GM23338 (cell line): ENCODE measurements at regions not wholly inside any gene's neighbourhood (a gene's known extent, or its start where the extent isn't known, plus 50 kb on each side); places are given as distances from the start of the nearest gene placed in this dataset.

Experiments used
- EZH2phosphoT487 ChIP-seq: fragments of 200-600 bp; sonication (generic); IDR thresholded peaks from one replicate; pipeline ENCODE4 v1.8.1; 2018; ENCODE audit warnings: antibody characterized with exemption; ENCODE audit not compliant: unreplicated experiment
- NANOG ChIP-seq: IDR thresholded peaks from 2 replicates; pipeline ENCODE4 v1.6.1; 2016; ENCODE audit warnings: antibody characterized with exemption, borderline replicate concordance
- TF ChIP-seq, protein P1 (sequence below), 2 experiments: fragments of 200-600 bp in 1 of 2; sonication (generic) in 1 of 2; conservative IDR thresholded peaks; 2 replicates each; pipeline versions ENCODE4 v1.5.1 to v1.6.1; 2016 to 2017; ENCODE audit warnings: antibody characterized with exemption in 2 of 2, low read depth in 2 of 2, mild to moderate bottlenecking in 2 of 2, moderate library complexity in 1 of 2

DNA sequence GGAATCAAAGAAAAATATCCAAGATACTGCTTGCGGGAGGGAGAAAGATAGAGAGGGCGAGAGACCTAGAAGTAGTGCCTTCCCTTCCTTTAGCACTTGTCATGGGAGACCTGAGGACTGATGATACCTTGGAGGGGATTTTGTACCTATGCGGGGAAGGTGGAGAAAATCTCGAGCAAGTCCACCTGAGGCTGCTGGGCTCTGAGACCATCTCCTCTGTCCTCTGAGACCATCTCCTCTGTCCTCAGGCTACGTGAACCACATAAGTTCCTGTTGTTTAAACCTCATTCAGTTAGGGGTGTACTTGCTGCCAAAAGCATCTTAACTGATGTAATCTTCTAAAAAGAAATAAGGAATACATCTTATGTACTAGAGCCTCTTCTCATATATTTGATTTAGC lies 164.9 kb downstream of the NR2F2 start:
- TF ChIP-seq EZH2phosphoT487, result no peak
- TF ChIP-seq, protein P1, sequence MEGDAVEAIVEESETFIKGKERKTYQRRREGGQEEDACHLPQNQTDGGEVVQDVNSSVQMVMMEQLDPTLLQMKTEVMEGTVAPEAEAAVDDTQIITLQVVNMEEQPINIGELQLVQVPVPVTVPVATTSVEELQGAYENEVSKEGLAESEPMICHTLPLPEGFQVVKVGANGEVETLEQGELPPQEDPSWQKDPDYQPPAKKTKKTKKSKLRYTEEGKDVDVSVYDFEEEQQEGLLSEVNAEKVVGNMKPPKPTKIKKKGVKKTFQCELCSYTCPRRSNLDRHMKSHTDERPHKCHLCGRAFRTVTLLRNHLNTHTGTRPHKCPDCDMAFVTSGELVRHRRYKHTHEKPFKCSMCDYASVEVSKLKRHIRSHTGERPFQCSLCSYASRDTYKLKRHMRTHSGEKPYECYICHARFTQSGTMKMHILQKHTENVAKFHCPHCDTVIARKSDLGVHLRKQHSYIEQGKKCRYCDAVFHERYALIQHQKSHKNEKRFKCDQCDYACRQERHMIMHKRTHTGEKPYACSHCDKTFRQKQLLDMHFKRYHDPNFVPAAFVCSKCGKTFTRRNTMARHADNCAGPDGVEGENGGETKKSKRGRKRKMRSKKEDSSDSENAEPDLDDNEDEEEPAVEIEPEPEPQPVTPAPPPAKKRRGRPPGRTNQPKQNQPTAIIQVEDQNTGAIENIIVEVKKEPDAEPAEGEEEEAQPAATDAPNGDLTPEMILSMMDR (conservative IDR thresholded peaks at IDR 0.05; ENCODE audit: low read depth in 2 of 2), result no peak
- TF ChIP-seq NANOG, result no peak
